Erythroblast (primary cell): ENCODE measurements at regions not wholly inside any gene's neighbourhood (a gene's known extent, or its start where the extent isn't known, plus 50 kb on each side); places are given as distances from the start of the nearest gene placed in this dataset.

Experiments used
- GATA1 ChIP-seq: IDR thresholded peaks from 2 replicates; pipeline ENCODE4 v1.6.1; 2011; ENCODE audit warnings: low read depth, mild to moderate bottlenecking, control low read depth, low read length, moderate library complexity
- POLR2A ChIP-seq: IDR thresholded peaks from 2 replicates; pipeline ENCODE4 v1.6.1; 2011; ENCODE audit warnings: mild to moderate bottlenecking, low read length

DNA sequence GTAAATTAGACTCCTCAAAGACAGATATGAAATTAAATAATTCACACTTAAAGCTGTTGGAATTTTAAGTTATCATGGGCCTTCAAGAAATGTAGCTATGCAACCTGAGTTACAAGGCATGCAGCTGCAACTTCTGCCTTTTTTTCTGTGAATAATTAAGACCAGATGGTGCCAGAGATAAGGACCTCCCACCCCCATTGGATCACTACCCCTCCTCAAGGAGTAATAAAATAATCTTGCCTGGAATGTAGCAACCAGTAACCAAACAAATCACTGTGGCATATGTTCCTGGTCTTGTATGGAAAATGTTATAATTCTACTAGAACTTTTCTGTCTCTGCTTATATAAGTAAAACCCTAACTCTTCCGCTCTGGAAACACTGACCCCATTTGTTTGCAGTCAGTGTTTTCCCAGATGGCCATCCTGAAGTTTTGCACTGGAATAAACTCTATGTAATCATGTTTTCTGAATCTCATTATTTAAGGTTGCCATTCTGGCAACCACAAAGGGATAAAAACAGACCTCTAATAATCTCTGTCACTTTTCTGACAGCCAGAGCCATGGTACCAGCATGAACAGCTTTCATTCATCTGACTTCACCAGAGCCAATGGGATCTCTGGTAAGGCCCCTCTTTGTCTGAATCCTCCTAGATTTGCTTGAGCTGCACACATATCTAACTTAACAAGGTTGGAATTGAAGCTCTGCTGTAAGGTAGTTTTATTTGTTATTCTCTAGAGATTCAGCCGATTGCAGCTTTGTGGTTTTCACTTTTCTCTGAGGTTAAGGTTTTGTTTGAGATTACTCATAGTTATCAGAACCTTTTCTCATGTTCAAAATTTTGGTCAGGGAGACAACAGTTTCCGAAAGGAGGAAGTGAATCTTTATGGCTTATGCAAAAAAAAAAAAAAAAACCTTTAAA is 274.6 kb downstream of the NAF1 start:
- no peak for TF ChIP-seq POLR2A
- no peak for TF ChIP-seq GATA1
